Ascending aorta (tissue), 2 donors: ENCODE measurements at regions not wholly inside any gene's neighbourhood (a gene's known extent, or its start where the extent isn't known, plus 50 kb on each side); places are given as distances from the start of the nearest gene placed in this dataset.
A peak's percentile ranks its signal among the peaks of the same experiment; 100 is the strongest.

Experiments
- DNase-seq, 2 donors: peaks; one replicate each; pipeline ENCODE4 v3.0.0-alpha.2; 2019; ENCODE audit warnings: low spot score in 2 of 2
- H3K27ac ChIP-seq, 2 donors: fragments of 200-600 bp; sonication (generic); one replicate each; pipeline ENCODE4 v1.5.1; 2016 to 2017; ENCODE audit warnings: mild to moderate bottlenecking in 1 of 2
- H3K27me3 ChIP-seq: fragments of 200-600 bp; sonication (generic); one replicate; pipeline ENCODE4 v1.5.1; 2017
- H3K36me3 ChIP-seq, 2 donors: fragments of 200-600 bp; sonication (generic); one replicate each; pipeline ENCODE4 v1.5.1; 2016
- H3K4me1 ChIP-seq, 2 donors: fragments of 200-600 bp; sonication (generic); one replicate each; pipeline ENCODE4 v1.5.1; 2016 to 2017; ENCODE audit warnings: mild to moderate bottlenecking in 1 of 2
- H3K4me3 ChIP-seq, 2 donors: fragments of 200-600 bp; sonication (generic); one replicate each; pipeline ENCODE4 v1.5.1; 2016 to 2017; ENCODE audit warnings: mild to moderate bottlenecking in 1 of 2
- H3K9me3 ChIP-seq, 2 donors: fragments of 200-600 bp; sonication (generic); one replicate each; pipeline ENCODE4 v1.5.1; 2016
- intact Hi-C: fragments of 100-400 bp; cut with DNase I; formaldehyde crosslinking; loops from one replicate; pipeline ENCODE4 v1.15.1; 2023
- TF ChIP-seq, protein P1 (sequence below), 3 experiments: fragments of 200-600 bp in 2 of 3; fragments of 450-650 bp in 1 of 3; sonication (generic) in 2 of 3; IDR thresholded peaks; one replicate each; pipeline ENCODE4 v1.5.1; 2016 to 2019; ENCODE audit warnings: antibody characterized with exemption in 3 of 3, mild to moderate bottlenecking in 1 of 3, moderate library complexity in 1 of 3

DNA sequence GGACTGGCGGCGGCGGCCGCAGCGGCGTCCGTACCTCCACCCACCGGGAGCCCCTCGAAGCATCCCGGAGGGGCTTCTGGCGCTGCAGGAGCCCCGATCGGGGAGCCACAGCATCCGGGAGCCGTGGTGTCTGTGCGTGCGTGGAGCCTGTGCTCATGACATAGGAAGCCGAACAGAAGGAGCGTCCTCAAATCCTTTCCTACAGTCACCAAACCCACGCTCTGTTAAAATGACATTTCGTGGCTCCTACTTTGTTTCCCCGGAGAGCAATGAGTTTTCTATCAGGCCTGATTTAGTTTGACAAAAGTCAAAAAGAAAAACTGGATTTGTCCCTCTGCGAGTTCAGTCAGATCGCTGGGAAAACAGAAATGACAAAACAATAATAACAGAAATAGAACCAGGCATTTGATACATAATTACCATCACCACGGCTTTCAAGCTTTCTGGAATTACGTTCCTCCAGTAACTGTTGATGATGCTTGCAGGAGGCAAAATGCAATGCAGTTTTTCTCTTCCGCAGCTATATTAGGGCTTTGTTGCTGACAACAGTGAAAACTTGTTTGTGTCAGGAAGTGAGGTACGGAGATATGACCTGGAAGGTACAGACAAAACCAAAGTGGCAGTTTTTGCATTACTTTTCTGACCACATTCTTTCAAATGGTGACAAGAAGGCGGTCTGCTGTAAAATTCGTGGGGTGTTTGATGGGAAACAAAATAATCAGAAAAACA lies 219.3 kb upstream of the MKLN1 start:
- DNase-seq: no peak
- H3K4me1 ChIP-seq: peaks cover 0 to 12% of the 10 kb centered on the region in 2 donors
- peak overlapping the region; percentile 81 to 99 for H3K4me3 ChIP-seq
- no peaks in the 10 kb centered on the region for H3K27me3 ChIP-seq
- intact Hi-C loops: loop anchor here (2.0 to 10.0 kb wide), 5 partner anchors 36 to 444 kb away; partner anchors contain the start of genes COPG2 and MKLN1
- no peaks in the 10 kb centered on the region for H3K9me3 ChIP-seq
- TF ChIP-seq, protein P1, sequence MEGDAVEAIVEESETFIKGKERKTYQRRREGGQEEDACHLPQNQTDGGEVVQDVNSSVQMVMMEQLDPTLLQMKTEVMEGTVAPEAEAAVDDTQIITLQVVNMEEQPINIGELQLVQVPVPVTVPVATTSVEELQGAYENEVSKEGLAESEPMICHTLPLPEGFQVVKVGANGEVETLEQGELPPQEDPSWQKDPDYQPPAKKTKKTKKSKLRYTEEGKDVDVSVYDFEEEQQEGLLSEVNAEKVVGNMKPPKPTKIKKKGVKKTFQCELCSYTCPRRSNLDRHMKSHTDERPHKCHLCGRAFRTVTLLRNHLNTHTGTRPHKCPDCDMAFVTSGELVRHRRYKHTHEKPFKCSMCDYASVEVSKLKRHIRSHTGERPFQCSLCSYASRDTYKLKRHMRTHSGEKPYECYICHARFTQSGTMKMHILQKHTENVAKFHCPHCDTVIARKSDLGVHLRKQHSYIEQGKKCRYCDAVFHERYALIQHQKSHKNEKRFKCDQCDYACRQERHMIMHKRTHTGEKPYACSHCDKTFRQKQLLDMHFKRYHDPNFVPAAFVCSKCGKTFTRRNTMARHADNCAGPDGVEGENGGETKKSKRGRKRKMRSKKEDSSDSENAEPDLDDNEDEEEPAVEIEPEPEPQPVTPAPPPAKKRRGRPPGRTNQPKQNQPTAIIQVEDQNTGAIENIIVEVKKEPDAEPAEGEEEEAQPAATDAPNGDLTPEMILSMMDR (IDR thresholded peaks at IDR 0.05): no peak
- no peaks in the 10 kb centered on the region for H3K36me3 ChIP-seq
- peak overlapping the region; percentile 96 to 100 for H3K27ac ChIP-seq

DNA sequence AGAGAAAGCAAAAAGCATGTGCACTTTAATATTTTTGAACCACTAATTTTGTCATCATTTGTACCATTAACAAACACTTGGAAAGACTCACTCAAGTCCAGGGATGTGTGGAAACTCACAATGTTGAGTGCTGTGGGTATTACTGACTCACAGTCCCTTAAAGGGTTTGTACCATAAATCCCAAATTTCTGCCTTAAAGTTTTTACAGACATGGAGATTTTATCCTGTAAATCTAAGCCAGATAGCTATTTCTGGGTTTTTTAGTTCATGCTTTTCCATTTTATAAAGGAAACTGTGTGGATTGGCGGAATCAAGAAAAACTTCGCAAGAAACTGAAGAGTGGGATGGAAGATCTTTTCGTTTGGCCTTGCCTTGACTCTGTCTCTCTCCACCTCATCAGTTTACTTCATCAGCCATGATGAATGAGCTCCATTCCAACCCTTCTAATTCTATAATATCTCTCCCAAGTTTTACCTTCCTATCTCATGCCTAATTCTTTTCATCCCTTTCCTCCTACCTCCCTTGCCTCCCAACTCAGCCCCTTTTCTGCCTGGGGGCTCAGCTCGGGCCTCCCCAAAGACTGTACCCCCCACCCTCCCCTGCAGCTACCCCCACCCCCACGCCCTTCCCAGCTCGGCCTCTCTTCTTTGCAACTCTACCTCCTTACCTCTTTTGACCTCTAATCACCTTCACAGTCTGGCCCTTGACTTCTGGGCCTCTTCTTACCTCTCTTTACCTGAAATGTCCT lies 218.5 kb upstream of the MKLN1 start:
- Histone ChIP-seq H3K27ac (peak overlapping the region; percentile 96 to 100), H3K4me1 (peaks cover 0 to 12% of the 10 kb centered on the region in 2 donors), H3K4me3 (peak overlapping the region; percentile 81 to 99), H3K9me3 (no peaks in the 10 kb centered on the region), H3K36me3 (no peaks in the 10 kb centered on the region), H3K27me3 (no peaks in the 10 kb centered on the region)
- intact Hi-C loops: loop anchor here (2.0 to 10.0 kb wide), 5 partner anchors 37 to 444 kb away; partner anchors contain the start of genes COPG2 and MKLN1
- DNase-seq: no peak
- TF ChIP-seq, protein P1 (IDR thresholded peaks at IDR 0.05): no peak

DNA sequence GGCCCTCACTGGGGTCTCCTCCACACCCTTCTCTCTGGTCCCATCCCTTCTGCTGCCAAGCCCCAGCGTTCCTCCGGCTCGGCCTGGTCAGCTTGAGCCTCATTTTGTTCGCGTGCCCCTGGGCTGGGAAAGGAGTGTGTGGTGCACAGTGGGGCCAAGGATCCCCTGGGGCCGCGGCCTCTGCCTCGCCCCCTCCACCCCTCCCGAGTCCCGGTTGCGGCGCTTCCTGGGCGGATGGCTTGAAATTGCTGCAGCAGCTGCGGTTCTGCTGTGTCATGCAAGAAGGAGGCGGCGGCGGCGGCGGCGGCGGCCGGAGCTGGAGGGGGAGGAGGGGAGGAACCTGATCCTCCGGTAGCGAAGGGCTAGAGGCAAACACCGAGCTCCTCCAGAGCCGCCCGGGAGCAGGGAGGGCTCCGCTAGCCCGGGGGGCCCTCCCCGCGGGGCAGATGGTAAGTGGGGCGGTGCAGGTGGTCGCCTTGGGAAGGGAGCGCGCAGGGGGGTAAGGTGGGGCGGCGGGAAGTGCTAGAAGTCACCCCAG lies 217.8 kb upstream of the MKLN1 start:
- intact Hi-C loops: loop anchor here (2.0 to 10.0 kb wide), 7 partner anchors 38 to 445 kb away; partner anchors contain the start of genes COPG2 and MKLN1
- Histone ChIP-seq H3K27ac (peak overlapping the region; percentile 96 to 100), H3K36me3 (no peaks in the 10 kb centered on the region), H3K4me3 (peak overlapping the region; percentile 81 to 99), H3K9me3 (no peaks in the 10 kb centered on the region), H3K27me3 (no peaks in the 10 kb centered on the region), H3K4me1 (peaks cover 0 to 12% of the 10 kb centered on the region in 2 donors)
- TF ChIP-seq, protein P1 (IDR thresholded peaks at IDR 0.05): no peak
- DNase-seq: peak; percentile 44 to 91

DNA sequence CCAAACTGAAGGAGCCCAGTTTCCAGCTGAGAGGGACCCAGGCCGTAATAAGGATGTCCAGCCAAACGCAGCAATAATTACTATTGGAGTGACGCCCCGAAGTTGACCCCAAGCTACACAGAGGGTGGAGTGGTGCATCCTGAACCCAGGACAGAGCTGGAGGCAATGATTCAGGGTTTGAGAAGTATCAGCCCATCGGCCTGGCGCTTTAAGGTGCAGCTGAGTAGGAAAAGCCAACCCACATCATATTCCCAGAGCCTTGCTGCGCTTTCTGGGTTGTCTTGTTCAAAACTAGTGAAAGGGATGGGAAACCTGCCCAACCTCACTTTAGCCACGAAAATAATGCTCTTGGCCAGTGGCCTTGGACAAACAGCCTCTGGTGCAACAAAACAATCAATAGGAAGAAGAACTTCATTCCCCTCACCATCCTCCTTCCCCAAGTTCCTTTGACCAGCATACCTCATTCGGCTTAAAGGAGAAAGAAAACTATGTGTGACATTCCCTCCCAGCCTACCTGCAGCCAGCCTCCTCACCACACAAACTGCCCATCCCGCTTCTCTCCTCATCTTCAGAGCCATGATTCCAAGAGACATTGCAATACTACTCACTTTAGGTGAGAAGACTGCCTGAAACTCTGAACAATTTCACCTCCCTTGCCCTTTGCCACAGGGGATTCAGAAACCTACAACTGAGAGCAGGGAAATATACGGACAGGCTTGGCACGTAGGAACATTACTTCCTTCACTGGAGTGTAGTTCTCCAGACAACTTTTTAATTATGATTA lies 217.2 kb upstream of the MKLN1 start:
- Histone ChIP-seq H3K27me3 (no peaks in the 10 kb centered on the region), H3K4me1 (peaks cover 0 to 12% of the 10 kb centered on the region in 2 donors), H3K27ac (peak overlapping the region; percentile 96 to 100), H3K36me3 (no peaks in the 10 kb centered on the region), H3K4me3 (peak overlapping the region; percentile 81 to 99), H3K9me3 (no peaks in the 10 kb centered on the region)
- TF ChIP-seq, protein P1 (IDR thresholded peaks at IDR 0.05): no peak
- no peak for DNase-seq
- intact Hi-C loops: loop anchor here (5.0 kb wide), 2 partner anchors 137 to 312 kb away; no protein-coding TSS in a partner anchor

DNA sequence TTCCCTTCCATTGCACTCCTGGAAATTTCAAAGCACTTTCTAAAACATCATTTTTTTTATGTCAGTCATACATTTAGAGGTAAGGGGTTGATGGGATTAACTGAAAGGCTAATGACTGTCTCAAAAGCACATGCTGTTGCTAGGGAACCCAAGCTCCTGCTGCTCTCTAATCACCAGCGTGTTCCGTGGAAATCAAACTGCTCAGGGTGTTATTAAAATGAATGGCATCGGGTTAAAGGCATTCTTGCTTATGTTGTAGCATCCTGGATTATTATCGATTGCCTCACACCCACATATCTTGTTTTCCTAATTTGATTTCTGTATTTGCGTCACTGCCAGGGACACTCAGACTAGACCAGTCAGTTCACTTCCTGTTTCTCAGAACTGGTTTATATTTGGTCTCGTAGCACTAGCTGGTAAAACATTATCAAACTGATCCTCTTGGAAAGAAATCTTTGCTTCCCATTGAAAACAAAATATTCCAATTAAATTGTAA lies 216.5 kb upstream of the MKLN1 start:
- DNase-seq: no peak
- no peaks in the 10 kb centered on the region for H3K36me3 ChIP-seq
- H3K27ac ChIP-seq: peak overlapping the region; percentile 96 to 100
- intact Hi-C loops: loop anchor here (5.0 kb wide), 2 partner anchors 136 to 311 kb away; no protein-coding TSS in a partner anchor
- no peaks in the 10 kb centered on the region for H3K9me3 ChIP-seq
- TF ChIP-seq, protein P1 (IDR thresholded peaks at IDR 0.05): no peak
- no peaks in the 10 kb centered on the region for H3K27me3 ChIP-seq
- H3K4me1 ChIP-seq: peaks cover 0 to 12% of the 10 kb centered on the region in 2 donors
- H3K4me3 ChIP-seq: peak overlapping the region; percentile 81 to 99
